Heart left ventricle (tissue), 13 donors: ENCODE measurements at regions not wholly inside any gene's neighbourhood (a gene's known extent, or its start where the extent isn't known, plus 50 kb on each side); places are given as distances from the start of the nearest gene placed in this dataset.

Experiments
- POLR2A ChIP-seq, 2 donors: fragments of 450-650 bp; IDR thresholded peaks; one replicate each; pipeline ENCODE4 v1.6.1; 2017; ENCODE audit warnings: antibody characterized with exemption in 2 of 2, mild to moderate bottlenecking in 2 of 2, moderate library complexity in 2 of 2
- TF ChIP-seq, protein P1 (sequence below), 12 donors: fragments of 200-600 bp; sonication (generic) in 4 of 12; IDR thresholded peaks; one replicate each; pipeline versions ENCODE4 v1.5.0 to v1.8.0; 2018 to 2022; ENCODE audit warnings: antibody characterized with exemption in 12 of 12, mild to moderate bottlenecking in 5 of 12
- donor health status: ischemic (EF 13 %, LVEDD 7.1; RV severe dilation, severe dysfunction).
- donor health status: DM: no; HTN: yes; CAD: no.
- donor health status: DM: no; HTN: no; CAD: no.
- donor health status: ischemic (EF 25% LVEDD 6.9; RV normal size, moderate dysfunction).
- donor health status: ischemic (EF 25% LVEDD 5.7; RV mildly dilated, moderate dysfunction).
- donor health status: ischemic (EF 35%, LVEDD 5.7; RV mildly dilated, moderate dysfunction).
- donor health status: nonischemic (EF 11% LVEDD 7.7; RV severe dilation, severe dysfunction).
- donor health status: DM: yes; HTN: yes; CAD: no.
- donor health status: PGD.
- donor health status: ischemic (EF 29% LVEDD 5.4; RV normal size, mild dysfunction).
- donor health status: nonischemic (EF 23%, LVEDD 6.1; RV moderate dilation, normal function).

DNA sequence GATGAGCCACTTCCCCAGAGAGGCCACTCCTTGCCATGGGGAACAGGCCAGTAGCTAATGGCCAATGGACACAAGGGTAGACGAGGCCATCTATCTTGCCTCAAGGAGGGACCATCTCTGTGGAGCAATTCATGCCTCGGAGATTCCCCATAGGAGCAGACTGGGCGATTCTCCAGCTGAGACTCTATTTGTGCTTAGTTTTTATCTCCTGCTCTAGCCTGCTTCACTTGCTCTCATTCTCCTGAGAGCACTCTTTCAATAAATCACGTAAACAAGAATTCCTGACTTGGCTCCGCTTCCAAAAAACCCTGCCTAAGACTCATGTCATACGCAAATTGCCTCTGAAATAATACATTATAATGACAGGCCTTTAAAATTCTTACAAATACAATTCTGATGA is 396.4 kb upstream of the USP15 start:
- TF ChIP-seq POLR2A (IDR thresholded peaks at IDR 0.05): no peak
- TF ChIP-seq, protein P1, sequence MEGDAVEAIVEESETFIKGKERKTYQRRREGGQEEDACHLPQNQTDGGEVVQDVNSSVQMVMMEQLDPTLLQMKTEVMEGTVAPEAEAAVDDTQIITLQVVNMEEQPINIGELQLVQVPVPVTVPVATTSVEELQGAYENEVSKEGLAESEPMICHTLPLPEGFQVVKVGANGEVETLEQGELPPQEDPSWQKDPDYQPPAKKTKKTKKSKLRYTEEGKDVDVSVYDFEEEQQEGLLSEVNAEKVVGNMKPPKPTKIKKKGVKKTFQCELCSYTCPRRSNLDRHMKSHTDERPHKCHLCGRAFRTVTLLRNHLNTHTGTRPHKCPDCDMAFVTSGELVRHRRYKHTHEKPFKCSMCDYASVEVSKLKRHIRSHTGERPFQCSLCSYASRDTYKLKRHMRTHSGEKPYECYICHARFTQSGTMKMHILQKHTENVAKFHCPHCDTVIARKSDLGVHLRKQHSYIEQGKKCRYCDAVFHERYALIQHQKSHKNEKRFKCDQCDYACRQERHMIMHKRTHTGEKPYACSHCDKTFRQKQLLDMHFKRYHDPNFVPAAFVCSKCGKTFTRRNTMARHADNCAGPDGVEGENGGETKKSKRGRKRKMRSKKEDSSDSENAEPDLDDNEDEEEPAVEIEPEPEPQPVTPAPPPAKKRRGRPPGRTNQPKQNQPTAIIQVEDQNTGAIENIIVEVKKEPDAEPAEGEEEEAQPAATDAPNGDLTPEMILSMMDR (IDR thresholded peaks at IDR 0.05): no peak
